ENCODE measurements at regions not wholly inside any gene's neighbourhood (a gene's known extent, or its start where the extent isn't known, plus 50 kb on each side); places are given as distances from the start of the nearest gene placed in this dataset.

DNA sequence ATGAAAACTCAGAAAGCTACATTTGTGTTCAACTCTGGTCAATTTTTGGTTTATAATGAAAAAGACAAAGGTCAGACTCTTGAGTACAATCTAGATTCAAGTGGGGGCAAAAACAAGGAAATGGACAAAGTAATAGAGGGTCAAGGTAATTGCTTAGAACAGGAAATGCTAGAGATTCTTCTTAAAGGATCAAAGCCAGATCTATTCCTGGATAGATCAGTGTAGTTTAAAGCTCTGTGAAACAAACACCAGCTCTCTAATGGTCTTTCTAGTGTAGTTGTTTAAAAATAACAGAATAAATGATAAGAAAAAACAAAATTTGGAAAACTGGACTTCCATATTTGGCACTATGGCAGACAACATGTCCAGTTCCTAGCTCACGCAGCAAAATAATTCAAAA is 70.7 kb upstream of the SLC8A3 start:
- TF ChIP-seq, protein P1, sequence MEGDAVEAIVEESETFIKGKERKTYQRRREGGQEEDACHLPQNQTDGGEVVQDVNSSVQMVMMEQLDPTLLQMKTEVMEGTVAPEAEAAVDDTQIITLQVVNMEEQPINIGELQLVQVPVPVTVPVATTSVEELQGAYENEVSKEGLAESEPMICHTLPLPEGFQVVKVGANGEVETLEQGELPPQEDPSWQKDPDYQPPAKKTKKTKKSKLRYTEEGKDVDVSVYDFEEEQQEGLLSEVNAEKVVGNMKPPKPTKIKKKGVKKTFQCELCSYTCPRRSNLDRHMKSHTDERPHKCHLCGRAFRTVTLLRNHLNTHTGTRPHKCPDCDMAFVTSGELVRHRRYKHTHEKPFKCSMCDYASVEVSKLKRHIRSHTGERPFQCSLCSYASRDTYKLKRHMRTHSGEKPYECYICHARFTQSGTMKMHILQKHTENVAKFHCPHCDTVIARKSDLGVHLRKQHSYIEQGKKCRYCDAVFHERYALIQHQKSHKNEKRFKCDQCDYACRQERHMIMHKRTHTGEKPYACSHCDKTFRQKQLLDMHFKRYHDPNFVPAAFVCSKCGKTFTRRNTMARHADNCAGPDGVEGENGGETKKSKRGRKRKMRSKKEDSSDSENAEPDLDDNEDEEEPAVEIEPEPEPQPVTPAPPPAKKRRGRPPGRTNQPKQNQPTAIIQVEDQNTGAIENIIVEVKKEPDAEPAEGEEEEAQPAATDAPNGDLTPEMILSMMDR (conservative IDR thresholded peaks at IDR 0.05; ENCODE audit: low read depth in 2 of 2), result no peak
- no peak for TF ChIP-seq EZH2 (IDR thresholded peaks at IDR 0.05; ENCODE audit: low read depth, unreplicated experiment)
- no peak for TF ChIP-seq POLR2AphosphoS5 (IDR thresholded peaks at IDR 0.05; ENCODE audit: low read depth)
- TF ChIP-seq EZH2phosphoT487 (IDR thresholded peaks at IDR 0.05; ENCODE audit: unreplicated experiment), result no peak

Data from GM23338 (cell line).